ENCODE measurements at regions not wholly inside any gene's neighbourhood (a gene's known extent, or its start where the extent isn't known, plus 50 kb on each side); places are given as distances from the start of the nearest gene placed in this dataset.
"Not testable (repeated sequence)": the region's sequence is repeated elsewhere in the genome, so short reads cannot be mapped to it uniquely, and the experiment has no call there.

GRCh38 chr6:137682658-137683057 is 184.4 kb upstream of the TNFAIP3 start:
- TF ChIP-seq EZH2 (IDR thresholded peaks at IDR 0.05; ENCODE audit: insufficient read depth, poor library complexity, severe bottlenecking); EZH2phosphoT487 (IDR thresholded peaks at IDR 0.05; ENCODE audit: insufficient read depth, low read depth): not testable (repeated sequence)

Data from GM23248 (cell line).